H9 (cell line): ENCODE measurements at regions not wholly inside any gene's neighbourhood (a gene's known extent, or its start where the extent isn't known, plus 50 kb on each side); places are given as distances from the start of the nearest gene placed in this dataset.
"Not testable (repeated sequence)": the region's sequence is repeated elsewhere in the genome, so short reads cannot be mapped to it uniquely, and the experiment has no call there.

Experiments used
- DNase-seq: peaks from one replicate; pipeline ENCODE4 v3.0.0-alpha.2; 2017
- H2AFZ ChIP-seq: one replicate; pipeline ENCODE4 v1.6.1; 2013; ENCODE audit warnings: mild to moderate bottlenecking, low read length, control low read depth, moderate library complexity
- H2AK5ac ChIP-seq: 2 replicates; pipeline ENCODE4 v1.6.1; 2013; ENCODE audit warnings: low read length, control low read depth, mixed read lengths; ENCODE audit not compliant: insufficient read length
- H2BK120ac ChIP-seq: one replicate; pipeline ENCODE4 v1.6.1; 2013; ENCODE audit warnings: low read depth, mild to moderate bottlenecking, low read length, control low read depth, inconsistent platforms; ENCODE audit not compliant: poor library complexity, severe bottlenecking
- H2BK12ac ChIP-seq: 2 replicates; pipeline ENCODE4 v1.6.1; 2013; ENCODE audit warnings: low read length, control low read depth, mixed read lengths, low read depth; ENCODE audit not compliant: insufficient read length
- H2BK15ac ChIP-seq: 2 replicates; pipeline ENCODE4 v1.6.1; 2013; ENCODE audit warnings: low read depth, low read length, control low read depth
- H2BK20ac ChIP-seq: one replicate; pipeline ENCODE4 v1.6.1; 2013; ENCODE audit warnings: low read depth, mild to moderate bottlenecking, low read length, control low read depth, inconsistent platforms; ENCODE audit not compliant: poor library complexity, severe bottlenecking
- H2BK5ac ChIP-seq: 2 replicates; pipeline ENCODE4 v1.6.1; 2013; ENCODE audit warnings: low read length, control low read depth, mixed read lengths; ENCODE audit not compliant: insufficient read length
- H3K14ac ChIP-seq: 2 replicates; pipeline ENCODE4 v1.6.1; 2013; ENCODE audit warnings: low read length, control low read depth; ENCODE audit not compliant: insufficient read depth
- H3K18ac ChIP-seq: 2 replicates; pipeline ENCODE4 v1.6.1; 2013; ENCODE audit warnings: low read depth, mild to moderate bottlenecking, mixed read lengths, low read length, control low read depth; ENCODE audit not compliant: insufficient read length
- H3K23ac ChIP-seq: 2 replicates; pipeline ENCODE4 v1.6.1; 2013; ENCODE audit warnings: low read length, control low read depth, mixed read lengths, low read depth; ENCODE audit not compliant: insufficient read length
- H3K23me2 ChIP-seq: 2 replicates; pipeline ENCODE4 v1.6.1; 2013; ENCODE audit warnings: low read depth, mild to moderate bottlenecking, mixed read lengths, low read length, control low read depth; ENCODE audit not compliant: insufficient read length, poor library complexity, severe bottlenecking
- H3K27ac ChIP-seq: 2 replicates; pipeline ENCODE4 v1.5.1; 2013; ENCODE audit warnings: low read length, control low read depth, mixed read lengths, low read depth; ENCODE audit not compliant: insufficient read length
- H3K27me3 ChIP-seq: 2 replicates; pipeline ENCODE4 v1.6.1; 2013; ENCODE audit warnings: low read length, control low read depth, inconsistent platforms; ENCODE audit not compliant: insufficient read depth
- H3K4ac ChIP-seq: 2 replicates; pipeline ENCODE4 v1.6.1; 2013; ENCODE audit warnings: low read depth, mild to moderate bottlenecking, control low read depth, inconsistent platforms, low read length, moderate library complexity
- H3K4me1 ChIP-seq: 2 replicates; pipeline ENCODE4 v1.6.1; 2013; ENCODE audit warnings: low read length, control low read depth, inconsistent platforms; ENCODE audit not compliant: insufficient read depth
- H3K4me2 ChIP-seq: 2 replicates; pipeline ENCODE4 v1.6.1; 2013; ENCODE audit warnings: low read length, control low read depth, mixed read lengths; ENCODE audit not compliant: insufficient read length, insufficient read depth
- H3K56ac ChIP-seq: 2 replicates; pipeline ENCODE4 v1.6.1; 2013; ENCODE audit warnings: low read depth, mild to moderate bottlenecking, mixed read lengths, low read length, control low read depth; ENCODE audit not compliant: insufficient read length
- H3K79me1 ChIP-seq: 2 replicates; pipeline ENCODE4 v1.6.1; 2013; ENCODE audit warnings: low read depth, mild to moderate bottlenecking, moderate library complexity, low read length, control low read depth, inconsistent platforms; ENCODE audit not compliant: insufficient read depth, poor library complexity, severe bottlenecking
- H3K79me2 ChIP-seq: 2 replicates; pipeline ENCODE4 v1.6.1; 2013; ENCODE audit warnings: low read length, control low read depth, inconsistent platforms; ENCODE audit not compliant: insufficient read depth
- H3K9ac ChIP-seq: 2 replicates; pipeline ENCODE4 v1.6.1; 2013; ENCODE audit warnings: low read length, control low read depth, mixed read lengths; ENCODE audit not compliant: insufficient read length; ENCODE audit errors: extremely low read depth
- H3K9me3 ChIP-seq: one replicate; pipeline ENCODE4 v1.6.1; 2013; ENCODE audit warnings: low read depth, low read length, inconsistent platforms; ENCODE audit not compliant: control insufficient read depth
- H3T11ph ChIP-seq: one replicate; pipeline ENCODE4 v1.6.1; 2013; ENCODE audit warnings: mild to moderate bottlenecking, low read length, control low read depth, inconsistent platforms
- H4K20me1 ChIP-seq: one replicate; pipeline ENCODE4 v1.6.1; 2013; ENCODE audit not compliant: control insufficient read depth, insufficient read length, insufficient read depth
- H4K5ac ChIP-seq: 2 replicates; pipeline ENCODE4 v1.6.1; 2013; ENCODE audit warnings: low read depth, mild to moderate bottlenecking, mixed read lengths, low read length, control low read depth; ENCODE audit not compliant: insufficient read length
- H4K8ac ChIP-seq: replicated peaks from 2 replicates; pipeline ENCODE4 v1.6.1; 2013; ENCODE audit warnings: low read length, control low read depth, mixed read lengths, low read depth; ENCODE audit not compliant: insufficient read length
- H4K91ac ChIP-seq: 2 replicates; pipeline ENCODE4 v1.6.1; 2013; ENCODE audit warnings: low read depth, mild to moderate bottlenecking, moderate library complexity, mixed read lengths, low read length, control low read depth; ENCODE audit not compliant: insufficient read length
- H3K27ac Mint-ChIP-seq, 3 experiments: 2 replicates in 2 of 3; 3 replicates in 1 of 3; pipeline ENCODE4 v1.8.0; 2020 to 2021; ENCODE audit warnings: mixed read lengths in 3 of 3, mild to moderate bottlenecking in 1 of 3, moderate library complexity in 1 of 3
- H3K27me3 Mint-ChIP-seq: 2 replicates; pipeline ENCODE4 v1.8.0; 2021; ENCODE audit warnings: low read depth, mild to moderate bottlenecking, moderate library complexity, mixed read lengths
- H3K36me3 Mint-ChIP-seq, 3 experiments: 2 replicates in 2 of 3; 3 replicates in 1 of 3; pipeline ENCODE4 v1.8.0; 2020 to 2021; ENCODE audit warnings: low read depth in 3 of 3, mixed read lengths in 3 of 3; ENCODE audit not compliant: insufficient read depth in 1 of 3
- H3K4me1 Mint-ChIP-seq, 2 experiments: 2 replicates each; pipeline ENCODE4 v1.8.0; 2020; ENCODE audit warnings: mixed read lengths in 2 of 2
- H3K4me3 Mint-ChIP-seq, 2 experiments: 2 replicates in 1 of 2; 3 replicates in 1 of 2; pipeline ENCODE4 v1.8.0; 2020 to 2021; ENCODE audit warnings: mild to moderate bottlenecking in 2 of 2, mixed read lengths in 2 of 2, moderate library complexity in 1 of 2
- H3K9me3 Mint-ChIP-seq, 2 experiments: 2 replicates in 1 of 2; 3 replicates in 1 of 2; pipeline ENCODE4 v1.8.0; 2020; ENCODE audit warnings: mild to moderate bottlenecking in 2 of 2, mixed read lengths in 2 of 2, moderate library complexity in 1 of 2
- WGBS: extraction: QIAGEN DNeasy Blood & Tissue Kit; methylation state at CpG from one replicate; pipeline ENCODE4 v1.1.7; 2013; ENCODE audit warnings: missing lambda C conversion rate, low lambda C conversion rate, mixed read lengths; ENCODE audit not compliant: insufficient read length; ENCODE audit errors: extremely low coverage; 5-methylcytosine and 5-hydroxymethylcytosine counted together
- TF ChIP-seq, protein P1 (sequence below): fragments of 200-600 bp; sonication (generic); conservative IDR thresholded peaks from 3 replicates; pipeline ENCODE4 v1.8.0; 2021; ENCODE audit warnings: antibody characterized with exemption, mild to moderate bottlenecking

DNA sequence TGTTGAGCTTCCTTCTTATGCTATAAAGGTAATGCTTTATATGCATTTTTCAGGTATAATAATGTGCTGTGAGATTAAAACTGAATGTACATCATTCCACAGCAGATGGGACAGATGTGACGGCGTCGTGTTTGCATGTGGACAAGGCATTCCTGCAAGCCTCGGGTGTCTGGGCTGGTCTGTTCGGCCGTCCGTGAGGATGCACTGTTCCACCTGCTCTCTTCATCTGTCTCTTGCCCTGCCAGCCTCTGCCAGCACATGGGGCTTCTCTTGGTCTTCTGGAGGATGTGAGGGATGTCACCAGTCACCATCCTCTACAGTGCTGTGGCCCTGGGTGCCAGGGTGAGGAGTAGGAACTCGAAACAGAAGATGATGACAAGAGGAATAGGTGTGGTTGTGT lies 223.2 kb downstream of the ERMARD start:
- no peak overlapping the region for H3K4ac ChIP-seq
- no peak overlapping the region for H3K27ac Mint-ChIP-seq
- no peak overlapping the region for H2BK5ac ChIP-seq
- TF ChIP-seq, protein P1, sequence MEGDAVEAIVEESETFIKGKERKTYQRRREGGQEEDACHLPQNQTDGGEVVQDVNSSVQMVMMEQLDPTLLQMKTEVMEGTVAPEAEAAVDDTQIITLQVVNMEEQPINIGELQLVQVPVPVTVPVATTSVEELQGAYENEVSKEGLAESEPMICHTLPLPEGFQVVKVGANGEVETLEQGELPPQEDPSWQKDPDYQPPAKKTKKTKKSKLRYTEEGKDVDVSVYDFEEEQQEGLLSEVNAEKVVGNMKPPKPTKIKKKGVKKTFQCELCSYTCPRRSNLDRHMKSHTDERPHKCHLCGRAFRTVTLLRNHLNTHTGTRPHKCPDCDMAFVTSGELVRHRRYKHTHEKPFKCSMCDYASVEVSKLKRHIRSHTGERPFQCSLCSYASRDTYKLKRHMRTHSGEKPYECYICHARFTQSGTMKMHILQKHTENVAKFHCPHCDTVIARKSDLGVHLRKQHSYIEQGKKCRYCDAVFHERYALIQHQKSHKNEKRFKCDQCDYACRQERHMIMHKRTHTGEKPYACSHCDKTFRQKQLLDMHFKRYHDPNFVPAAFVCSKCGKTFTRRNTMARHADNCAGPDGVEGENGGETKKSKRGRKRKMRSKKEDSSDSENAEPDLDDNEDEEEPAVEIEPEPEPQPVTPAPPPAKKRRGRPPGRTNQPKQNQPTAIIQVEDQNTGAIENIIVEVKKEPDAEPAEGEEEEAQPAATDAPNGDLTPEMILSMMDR: no peak
- H3K18ac ChIP-seq: no peak overlapping the region
- no peak overlapping the region for H3K23ac ChIP-seq
- H4K20me1 ChIP-seq: no peaks in the 10 kb centered on the region
- no peak overlapping the region for H4K91ac ChIP-seq
- no peaks in the 10 kb centered on the region for H3K27me3 Mint-ChIP-seq
- H3K27me3 ChIP-seq: no peaks in the 10 kb centered on the region
- DNase-seq: no peak
- no peaks in the 10 kb centered on the region; a peak in 1 of 5 replicates for H3K9me3 Mint-ChIP-seq
- H3T11ph ChIP-seq: no peak overlapping the region
- H3K4me1 ChIP-seq: no peaks in the 10 kb centered on the region
- no peak overlapping the region for H3K14ac ChIP-seq
- H3K9ac ChIP-seq: no peak overlapping the region
- H3K79me2 ChIP-seq: no peaks in the 10 kb centered on the region
- no peak overlapping the region for H2BK12ac ChIP-seq
- no peak overlapping the region for H3K4me3 Mint-ChIP-seq
- H2AK5ac ChIP-seq: no peak overlapping the region
- no peak overlapping the region for H4K8ac ChIP-seq
- no CpG with 5 or more reads among the region's 8 CpGs for WGBS
- no peak overlapping the region for H2AFZ ChIP-seq
- no peaks in the 10 kb centered on the region for H3K23me2 ChIP-seq
- H4K5ac ChIP-seq: no peak overlapping the region
- no peak overlapping the region for H3K27ac ChIP-seq
- no peaks in the 10 kb centered on the region for H3K36me3 Mint-ChIP-seq
- H3K56ac ChIP-seq: no peak overlapping the region
- H3K79me1 ChIP-seq: no peaks in the 10 kb centered on the region
- H3K4me1 Mint-ChIP-seq: peaks cover 3% of the 10 kb centered on the region in 2 experiments; a peak in 3 of 4 replicates
- no peak overlapping the region for H2BK20ac ChIP-seq
- H2BK15ac ChIP-seq: no peak overlapping the region
- H2BK120ac ChIP-seq: no peak overlapping the region
- no peaks in the 10 kb centered on the region for H3K9me3 ChIP-seq
- H3K4me2 ChIP-seq: no peak overlapping the region

DNA sequence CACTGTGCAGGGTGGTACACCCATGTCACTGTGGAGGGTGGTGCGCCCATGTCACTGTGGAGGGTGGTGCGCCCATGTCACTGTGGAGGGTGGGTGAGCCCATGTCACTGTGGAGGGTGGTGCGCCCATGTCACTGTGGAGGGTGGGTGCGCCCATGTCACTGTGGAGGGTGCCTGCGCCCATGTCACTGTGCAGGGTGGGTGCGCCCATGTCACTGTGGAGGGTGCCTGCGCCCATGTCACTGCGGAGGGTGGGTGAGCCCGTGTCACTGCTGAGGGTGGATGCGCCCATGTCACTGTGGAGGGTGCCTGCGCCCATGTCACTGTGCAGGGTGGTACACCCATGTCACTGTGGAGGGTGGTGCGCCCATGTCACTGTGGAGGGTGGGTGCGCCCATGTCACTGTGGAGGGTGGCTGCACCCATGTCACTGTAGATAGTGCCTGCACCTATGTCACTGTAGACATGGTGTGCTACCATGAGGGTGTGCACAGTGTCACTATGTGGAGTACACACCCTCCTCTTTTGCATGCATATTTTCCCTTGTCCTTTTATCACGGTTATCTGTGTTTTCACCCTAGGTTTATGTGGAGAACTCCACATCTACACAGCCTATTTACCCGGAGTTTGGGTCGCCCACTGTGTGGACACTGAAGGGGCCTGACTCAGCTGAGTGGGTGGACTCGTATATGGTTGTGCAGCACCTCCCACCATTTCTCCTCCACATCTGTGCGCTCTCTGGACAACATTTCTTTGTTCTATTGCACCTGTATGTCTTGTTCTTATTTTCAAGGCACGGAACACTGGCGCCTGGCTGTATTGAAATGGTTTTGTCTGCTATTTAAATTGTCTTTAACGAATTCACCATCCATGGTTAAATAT lies 222.4 kb downstream of the ERMARD start:
- not testable (repeated sequence) for H3T11ph ChIP-seq, H3K27ac ChIP-seq, H3K9ac ChIP-seq, H2BK5ac ChIP-seq, H4K8ac ChIP-seq, H3K4me1 ChIP-seq, H3K4ac ChIP-seq, H2BK120ac ChIP-seq, H4K20me1 ChIP-seq, H3K27me3 ChIP-seq, H3K4me3 Mint-ChIP-seq, H2BK20ac ChIP-seq, H3K27me3 Mint-ChIP-seq, H3K79me2 ChIP-seq, H3K79me1 ChIP-seq, H2AK5ac ChIP-seq, H2AFZ ChIP-seq, H3K23me2 ChIP-seq, H2BK12ac ChIP-seq, H3K56ac ChIP-seq, H3K36me3 Mint-ChIP-seq, H3K18ac ChIP-seq, H3K14ac ChIP-seq, H3K27ac Mint-ChIP-seq, H4K5ac ChIP-seq, H3K9me3 ChIP-seq, H3K23ac ChIP-seq, H3K4me2 ChIP-seq, H3K4me1 Mint-ChIP-seq, H3K9me3 Mint-ChIP-seq, H2BK15ac ChIP-seq, H4K91ac ChIP-seq
- peak; percentile 9 for DNase-seq
- WGBS: no CpG with 5 or more reads among the region's 21 CpGs
